ENCODE measurements at regions not wholly inside any gene's neighbourhood (a gene's known extent, or its start where the extent isn't known, plus 50 kb on each side); places are given as distances from the start of the nearest gene placed in this dataset.
"Not testable (repeated sequence)": the region's sequence is repeated elsewhere in the genome, so short reads cannot be mapped to it uniquely, and the experiment has no call there.

GRCh38 chr3:161672478-161672877, 175.9 kb downstream of the OTOL1 start:
- ATAC-seq (no peak), DNase-seq (no peak)
- POLR2A ChIA-PET, result no interaction called here
- TF ChIP-seq, protein P1, sequence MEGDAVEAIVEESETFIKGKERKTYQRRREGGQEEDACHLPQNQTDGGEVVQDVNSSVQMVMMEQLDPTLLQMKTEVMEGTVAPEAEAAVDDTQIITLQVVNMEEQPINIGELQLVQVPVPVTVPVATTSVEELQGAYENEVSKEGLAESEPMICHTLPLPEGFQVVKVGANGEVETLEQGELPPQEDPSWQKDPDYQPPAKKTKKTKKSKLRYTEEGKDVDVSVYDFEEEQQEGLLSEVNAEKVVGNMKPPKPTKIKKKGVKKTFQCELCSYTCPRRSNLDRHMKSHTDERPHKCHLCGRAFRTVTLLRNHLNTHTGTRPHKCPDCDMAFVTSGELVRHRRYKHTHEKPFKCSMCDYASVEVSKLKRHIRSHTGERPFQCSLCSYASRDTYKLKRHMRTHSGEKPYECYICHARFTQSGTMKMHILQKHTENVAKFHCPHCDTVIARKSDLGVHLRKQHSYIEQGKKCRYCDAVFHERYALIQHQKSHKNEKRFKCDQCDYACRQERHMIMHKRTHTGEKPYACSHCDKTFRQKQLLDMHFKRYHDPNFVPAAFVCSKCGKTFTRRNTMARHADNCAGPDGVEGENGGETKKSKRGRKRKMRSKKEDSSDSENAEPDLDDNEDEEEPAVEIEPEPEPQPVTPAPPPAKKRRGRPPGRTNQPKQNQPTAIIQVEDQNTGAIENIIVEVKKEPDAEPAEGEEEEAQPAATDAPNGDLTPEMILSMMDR (IDR thresholded peaks at IDR 0.05), result no peak
- CTCF ChIA-PET, result no interaction called here
- Mint-ChIP-seq H3K9me3 (peaks cover 6% of the 10 kb centered on the region), H3K27me3 (no peaks in the 10 kb centered on the region), H3K27ac (no peak overlapping the region), H3K36me3 (ENCODE audit: low read depth) (no peaks in the 10 kb centered on the region), H3K4me3 (no peak overlapping the region), H3K4me1 (ENCODE audit: low read depth) (no peaks in the 10 kb centered on the region)
- intact Hi-C loops (cut with micrococcal nuclease), result no loop called here

- Mint-ChIP-seq H3K4me3 (no peak overlapping the region), H3K4me1 (ENCODE audit: low read depth) (no peaks in the 10 kb centered on the region), H3K27me3 (no peaks in the 10 kb centered on the region), H3K27ac (no peak overlapping the region), H3K36me3 (ENCODE audit: low read depth) (no peaks in the 10 kb centered on the region), H3K9me3 (peaks cover 6% of the 10 kb centered on the region)
- ATAC-seq (no peak), DNase-seq (no peak)
- ChIA-PET CTCF (no interaction called here), POLR2A (no interaction called here)
- TF ChIP-seq, protein P1 (IDR thresholded peaks at IDR 0.05), result no peak
- intact Hi-C loops (cut with micrococcal nuclease), result no loop called here
Observed at GRCh38 chr3:161673866-161674265, 177.3 kb downstream of the OTOL1 start.

DNA sequence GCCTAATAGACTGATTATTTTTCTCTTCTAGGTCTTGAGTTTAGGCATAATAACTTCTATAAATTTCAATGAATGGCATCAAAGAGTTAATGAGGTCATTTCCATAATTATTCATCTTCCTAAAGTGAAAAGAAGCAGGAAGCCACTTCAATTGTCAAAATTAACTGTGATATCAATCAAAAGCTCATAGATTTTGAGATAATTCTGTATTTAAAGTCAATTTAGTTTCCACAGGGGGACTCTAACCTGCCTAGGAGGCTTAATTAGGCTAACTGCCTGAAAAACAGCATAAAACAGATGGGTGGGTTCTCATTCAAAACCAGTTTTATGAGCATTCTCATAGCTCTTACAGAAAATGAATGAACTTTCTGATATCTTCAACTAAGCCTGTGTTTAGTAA, 177.8 kb downstream of the OTOL1 start:
- ATAC-seq (no peak), DNase-seq (no peak)
- POLR2A ChIA-PET, result no interaction called here
- H3K36me3 Mint-ChIP-seq (ENCODE audit: low read depth), result no peaks in the 10 kb centered on the region
- TF ChIP-seq, protein P1 (IDR thresholded peaks at IDR 0.05), result no peak
- CTCF ChIA-PET, result no interaction called here
- H3K27me3 Mint-ChIP-seq, result no peaks in the 10 kb centered on the region
- no peak overlapping the region for H3K27ac Mint-ChIP-seq
- H3K9me3 Mint-ChIP-seq, result peaks cover 4% of the 10 kb centered on the region
- intact Hi-C loops (cut with micrococcal nuclease), result no loop called here
- H3K4me1 Mint-ChIP-seq (ENCODE audit: low read depth), result no peaks in the 10 kb centered on the region
- no peak overlapping the region for H3K4me3 Mint-ChIP-seq

- H3K27ac Mint-ChIP-seq; H3K4me1 Mint-ChIP-seq (ENCODE audit: low read depth); H3K36me3 Mint-ChIP-seq (ENCODE audit: low read depth); H3K27me3 Mint-ChIP-seq; CTCF ChIA-PET; H3K9me3 Mint-ChIP-seq; intact Hi-C loops (cut with micrococcal nuclease); DNase-seq; POLR2A ChIA-PET; H3K4me3 Mint-ChIP-seq; ATAC-seq: not testable (repeated sequence)
Observed at GRCh38 chr3:161681831-161682230, 185.2 kb downstream of the OTOL1 start.

DNA sequence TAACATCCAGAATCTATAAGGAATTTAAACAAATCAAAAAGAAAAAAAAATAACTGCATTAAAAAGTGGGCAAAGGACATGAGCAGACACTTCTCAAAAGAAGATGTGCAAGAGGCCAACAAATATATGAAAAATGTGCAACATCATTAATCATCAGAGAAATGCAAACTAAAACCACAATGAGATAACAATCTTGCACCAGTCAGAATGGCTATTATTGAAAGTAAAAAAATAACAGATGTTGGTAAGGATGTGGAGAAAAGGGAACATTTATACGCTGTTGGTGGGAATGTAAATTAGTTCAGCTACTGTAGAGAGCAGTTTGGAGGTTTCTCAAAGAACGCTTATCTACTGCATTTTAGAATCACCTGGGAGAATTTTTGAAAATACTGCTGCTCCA, 186.1 kb downstream of the OTOL1 start:
- Mint-ChIP-seq H3K4me1 (ENCODE audit: low read depth) (no peaks in the 10 kb centered on the region), H3K4me3 (no peak overlapping the region), H3K36me3 (ENCODE audit: low read depth) (no peaks in the 10 kb centered on the region), H3K27ac (no peak overlapping the region), H3K9me3 (peaks cover 4% of the 10 kb centered on the region), H3K27me3 (no peaks in the 10 kb centered on the region)
- ChIA-PET POLR2A (no interaction called here), CTCF (no interaction called here)
- intact Hi-C loops (cut with micrococcal nuclease), result no loop called here
- DNase-seq, result no peak
- TF ChIP-seq, protein P1 (IDR thresholded peaks at IDR 0.05), result no peak
- no peak for ATAC-seq
